ENCODE measurements at regions not wholly inside any gene's neighbourhood (a gene's known extent, or its start where the extent isn't known, plus 50 kb on each side); places are given as distances from the start of the nearest gene placed in this dataset.

GRCh38 chr2:236940497-236940896, 145.2 kb upstream of the COPS8 start (continued):
- TF ChIP-seq CTCF (IDR thresholded peaks at IDR 0.05; ENCODE audit: control extremely low read depth in 1 of 3, insufficient read depth in 1 of 3, low read depth in 1 of 3, low read length in 3 of 3) (no peak), SAP30 (IDR thresholded peaks at IDR 0.05; ENCODE audit: insufficient read depth, insufficient replicate concordance, low read length) (no peak), HDAC2 (IDR thresholded peaks at IDR 0.05; ENCODE audit: borderline replicate concordance in 1 of 2, low read depth in 2 of 2, low read length in 2 of 2) (no peak)

Measured in H1 (cell line).